ENCODE measurements at regions not wholly inside any gene's neighbourhood (a gene's known extent, or its start where the extent isn't known, plus 50 kb on each side); places are given as distances from the start of the nearest gene placed in this dataset.
"Not testable (repeated sequence)": the region's sequence is repeated elsewhere in the genome, so short reads cannot be mapped to it uniquely, and the experiment has no call there.

- Mint-ChIP-seq H3K36me3 (no peaks in the 10 kb centered on the region), H3K27me3 (no peaks in the 10 kb centered on the region), H3K9me3 (peaks cover 0 to 6% (median 2%) of the 10 kb centered on the region in 8 donors), H3K4me1 (no peaks in the 10 kb centered on the region), H3K4me3 (no peak overlapping the region), H3K27ac (no peak overlapping the region)
- ChIA-PET POLR2A (ENCODE audit: partially characterized antibody) (no interaction called here), CTCF (ENCODE audit: partially characterized antibody) (no interaction called here)
- Histone ChIP-seq H3K36me3 (ENCODE audit: insufficient read depth, low read length) (no peaks in the 10 kb centered on the region), H3K4me3 (ENCODE audit: low read length in 2 of 2) (no peak overlapping the region), H3K27me3 (ENCODE audit: insufficient read depth, low read length) (no peaks in the 10 kb centered on the region), H3K27ac (ENCODE audit: low read depth, low read length) (no peak overlapping the region), H3K9me3 (ENCODE audit: control insufficient read depth in 1 of 2, low read length in 2 of 2) (no peaks in the 10 kb centered on the region), H3K4me1 (ENCODE audit: insufficient read depth, low read length) (no peaks in the 10 kb centered on the region)
- DNase-seq = no peak
- intact Hi-C loops (cut with micrococcal nuclease) = no loop called here
These were observed 58.6 kb upstream of the SHISA6 start for GRCh38 chr17:11182430-11182829.

DNA sequence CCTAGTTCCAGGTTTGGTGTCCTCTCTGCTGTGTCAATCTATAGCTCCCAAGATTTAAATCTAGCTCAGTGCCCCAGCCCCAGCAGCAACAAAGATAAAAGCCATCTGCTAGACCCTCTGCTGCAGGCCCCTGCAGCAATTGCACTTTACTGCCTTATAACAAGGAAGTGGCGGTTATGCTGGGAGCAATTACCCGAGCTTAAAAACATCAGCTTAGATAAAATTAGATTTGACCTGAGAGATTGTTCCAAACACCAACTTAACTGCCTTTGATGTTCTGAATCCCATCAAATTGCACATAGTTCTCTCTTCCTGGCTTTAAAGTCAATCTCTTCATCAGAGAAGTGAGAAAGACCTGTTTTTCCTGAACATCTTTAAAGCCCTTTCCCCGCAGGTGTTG lies 62.4 kb upstream of the SHISA6 start:
- peaks cover 0 to 8% (median 2%) of the 10 kb centered on the region in 8 donors for H3K9me3 Mint-ChIP-seq
- no peaks in the 10 kb centered on the region for H3K4me1 Mint-ChIP-seq

GRCh38 chr17:11177340-11177739 lies 63.7 kb upstream of the SHISA6 start:
- intact Hi-C loops (cut with micrococcal nuclease) = no loop called here
- H3K27me3 Mint-ChIP-seq = no peaks in the 10 kb centered on the region
- no peaks in the 10 kb centered on the region for H3K4me1 Mint-ChIP-seq
- H3K27me3 ChIP-seq (ENCODE audit: insufficient read depth, low read length) = no peaks in the 10 kb centered on the region
- no peak overlapping the region for H3K27ac Mint-ChIP-seq
- peaks cover 0 to 8% (median 4%) of the 10 kb centered on the region in 8 donors for H3K9me3 Mint-ChIP-seq
- H3K27ac ChIP-seq (ENCODE audit: low read depth, low read length) = no peak overlapping the region
- H3K4me3 ChIP-seq (ENCODE audit: low read length in 2 of 2) = no peak overlapping the region
- ChIA-PET POLR2A (ENCODE audit: partially characterized antibody) (no interaction called here), CTCF (ENCODE audit: partially characterized antibody) (no interaction called here)
- H3K4me3 Mint-ChIP-seq = no peak overlapping the region
- DNase-seq = no peak
- H3K4me1 ChIP-seq (ENCODE audit: insufficient read depth, low read length) = no peaks in the 10 kb centered on the region
- H3K9me3 ChIP-seq (ENCODE audit: control insufficient read depth in 1 of 2, low read length in 2 of 2) = no peaks in the 10 kb centered on the region
- H3K36me3 Mint-ChIP-seq = no peaks in the 10 kb centered on the region
- no peaks in the 10 kb centered on the region for H3K36me3 ChIP-seq (ENCODE audit: insufficient read depth, low read length)

More for the DNA sequence above, 62.4 kb upstream of the SHISA6 start:
- no peak overlapping the region for H3K27ac ChIP-seq (ENCODE audit: low read depth, low read length)
- no peak for DNase-seq
- no peaks in the 10 kb centered on the region for H3K27me3 Mint-ChIP-seq
- no peaks in the 10 kb centered on the region for H3K27me3 ChIP-seq (ENCODE audit: insufficient read depth, low read length)
- no peak overlapping the region for H3K4me3 ChIP-seq (ENCODE audit: low read length in 2 of 2)
- POLR2A ChIA-PET (ENCODE audit: partially characterized antibody) = no interaction called here
- intact Hi-C loops (cut with micrococcal nuclease) = no loop called here
- H3K9me3 ChIP-seq (ENCODE audit: control insufficient read depth in 1 of 2, low read length in 2 of 2) = no peaks in the 10 kb centered on the region
- no peak overlapping the region for H3K4me3 Mint-ChIP-seq
- CTCF ChIA-PET (ENCODE audit: partially characterized antibody) = no interaction called here
- H3K36me3 Mint-ChIP-seq = no peaks in the 10 kb centered on the region
- H3K36me3 ChIP-seq (ENCODE audit: insufficient read depth, low read length) = no peaks in the 10 kb centered on the region
- no peaks in the 10 kb centered on the region for H3K4me1 ChIP-seq (ENCODE audit: insufficient read depth, low read length)
- no peak overlapping the region for H3K27ac Mint-ChIP-seq

- no peaks in the 10 kb centered on the region for H3K4me1 ChIP-seq (ENCODE audit: insufficient read depth, low read length)
- H3K27me3 Mint-ChIP-seq = no peaks in the 10 kb centered on the region
These were observed 64.5 kb upstream of the SHISA6 start for GRCh38 chr17:11176549-11176948.

GRCh38 chr17:11170881-11171280 lies 70.1 kb upstream of the SHISA6 start:
- Mint-ChIP-seq H3K4me3 (no peak overlapping the region), H3K4me1 (no peaks in the 10 kb centered on the region), H3K36me3 (no peaks in the 10 kb centered on the region), H3K27ac (no peak overlapping the region), H3K9me3 (peaks cover 0 to 14% (median 5%) of the 10 kb centered on the region in 8 donors), H3K27me3 (no peaks in the 10 kb centered on the region)
- Histone ChIP-seq H3K4me3 (ENCODE audit: low read length in 2 of 2) (no peak overlapping the region), H3K27me3 (ENCODE audit: insufficient read depth, low read length) (no peaks in the 10 kb centered on the region), H3K27ac (ENCODE audit: low read depth, low read length) (no peak overlapping the region), H3K9me3 (ENCODE audit: control insufficient read depth in 1 of 2, low read length in 2 of 2) (no peaks in the 10 kb centered on the region), H3K36me3 (ENCODE audit: insufficient read depth, low read length) (no peaks in the 10 kb centered on the region), H3K4me1 (ENCODE audit: insufficient read depth, low read length) (no peaks in the 10 kb centered on the region)
- intact Hi-C loops (cut with micrococcal nuclease) = no loop called here
- ChIA-PET POLR2A (ENCODE audit: partially characterized antibody) (no interaction called here), CTCF (ENCODE audit: partially characterized antibody) (no interaction called here)
- DNase-seq = no peak

More at GRCh38 chr17:11176549-11176948, 64.5 kb upstream of the SHISA6 start:
- no peak for DNase-seq
- POLR2A ChIA-PET (ENCODE audit: partially characterized antibody) = no interaction called here
- no peaks in the 10 kb centered on the region for H3K4me1 Mint-ChIP-seq
- peaks cover 0 to 12% (median 1%) of the 10 kb centered on the region in 8 donors for H3K9me3 Mint-ChIP-seq
- no peak overlapping the region for H3K4me3 Mint-ChIP-seq
- Histone ChIP-seq H3K9me3 (ENCODE audit: control insufficient read depth in 1 of 2, low read length in 2 of 2) (no peaks in the 10 kb centered on the region), H3K27ac (ENCODE audit: low read depth, low read length) (no peak overlapping the region), H3K4me3 (ENCODE audit: low read length in 2 of 2) (no peak overlapping the region), H3K27me3 (ENCODE audit: insufficient read depth, low read length) (no peaks in the 10 kb centered on the region), H3K36me3 (ENCODE audit: insufficient read depth, low read length) (no peaks in the 10 kb centered on the region)
- no peak overlapping the region for H3K27ac Mint-ChIP-seq
- CTCF ChIA-PET (ENCODE audit: partially characterized antibody) = no interaction called here
- intact Hi-C loops (cut with micrococcal nuclease) = no loop called here
- no peaks in the 10 kb centered on the region for H3K36me3 Mint-ChIP-seq

DNA sequence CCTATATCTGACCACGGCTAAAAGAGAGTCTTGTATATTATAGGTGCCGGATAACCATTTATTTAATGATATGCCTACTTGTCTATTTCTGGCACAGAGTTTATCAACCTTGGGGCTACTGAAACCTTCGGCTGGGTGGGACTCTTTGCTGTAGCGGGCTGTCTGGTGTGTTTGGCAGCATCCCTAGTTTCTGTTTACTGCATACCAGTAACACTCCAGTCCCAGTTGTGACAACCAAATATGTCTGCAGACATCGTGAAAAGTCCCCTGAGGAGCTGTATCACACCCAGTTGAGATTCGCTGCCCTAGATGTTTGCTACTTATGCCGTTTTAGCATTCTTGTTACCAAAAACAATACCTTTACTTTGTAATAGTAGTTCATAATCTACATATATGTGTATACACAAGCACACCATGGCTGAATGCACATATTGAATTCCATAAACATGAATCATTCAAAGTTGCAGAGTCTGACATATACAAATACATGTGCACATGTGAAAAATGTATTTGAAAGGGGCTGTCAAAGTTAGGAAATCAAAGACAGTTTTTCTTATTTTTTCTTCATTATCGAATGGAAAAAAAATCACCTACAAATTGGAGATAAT lies 89.1 kb upstream of the SHISA6 start:
- peaks cover 4 to 14% (median 8%) of the 10 kb centered on the region in 8 donors for H3K9me3 Mint-ChIP-seq
- intact Hi-C loops (cut with micrococcal nuclease) = no loop called here
- H3K4me1 ChIP-seq (ENCODE audit: insufficient read depth, low read length) = no peaks in the 10 kb centered on the region
- H3K4me3 Mint-ChIP-seq = no peak overlapping the region
- H3K4me1 Mint-ChIP-seq = no peaks in the 10 kb centered on the region
- H3K4me3 ChIP-seq (ENCODE audit: low read length in 2 of 2) = no peak overlapping the region
- DNase-seq = no peak
- no peaks in the 10 kb centered on the region for H3K36me3 Mint-ChIP-seq
- H3K27me3 ChIP-seq (ENCODE audit: insufficient read depth, low read length) = no peaks in the 10 kb centered on the region
- peaks cover 0 to 2% of the 10 kb centered on the region in 2 donors for H3K27me3 Mint-ChIP-seq
- H3K36me3 ChIP-seq (ENCODE audit: insufficient read depth, low read length) = no peaks in the 10 kb centered on the region
- ChIA-PET CTCF (ENCODE audit: partially characterized antibody) (no interaction called here), POLR2A (ENCODE audit: partially characterized antibody) (no interaction called here)
- no peak overlapping the region for H3K27ac Mint-ChIP-seq
- no peak overlapping the region for H3K27ac ChIP-seq (ENCODE audit: low read depth, low read length)
- H3K9me3 ChIP-seq (ENCODE audit: control insufficient read depth in 1 of 2, low read length in 2 of 2) = no peaks in the 10 kb centered on the region

DNA sequence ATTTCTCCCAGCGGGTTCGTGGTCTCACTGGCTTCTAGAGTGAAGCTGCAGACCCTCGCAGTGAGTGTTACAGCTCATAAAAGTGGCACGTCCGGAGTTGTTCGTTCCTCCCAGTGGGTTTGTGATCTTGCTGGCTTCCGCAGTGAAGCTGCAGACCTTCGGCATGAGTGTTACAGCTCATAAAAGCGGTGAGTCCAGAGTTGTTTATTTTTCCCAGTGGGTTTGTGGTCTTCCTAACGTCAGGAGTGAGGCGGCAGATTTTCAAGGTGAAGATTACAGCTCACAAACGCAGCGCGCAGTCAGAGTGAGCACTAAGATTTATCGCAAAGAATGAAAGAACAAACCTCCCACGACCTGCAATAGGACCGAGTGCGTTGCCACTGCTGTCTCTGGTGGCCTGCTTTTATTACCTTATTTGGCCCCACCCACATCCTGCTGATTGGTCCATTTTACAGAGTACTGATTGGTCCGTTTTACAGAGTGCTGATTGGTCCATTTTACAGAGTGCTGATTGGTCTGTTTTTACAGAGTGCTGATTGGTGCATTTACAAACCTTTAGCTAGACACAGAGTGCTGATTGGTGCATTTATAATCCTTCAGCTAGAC lies 90.0 kb upstream of the SHISA6 start:
- POLR2A ChIA-PET (ENCODE audit: partially characterized antibody); H3K27ac Mint-ChIP-seq; DNase-seq; H3K4me3 ChIP-seq (ENCODE audit: low read length in 2 of 2); H3K4me1 ChIP-seq (ENCODE audit: insufficient read depth, low read length); H3K9me3 ChIP-seq (ENCODE audit: control insufficient read depth in 1 of 2, low read length in 2 of 2); H3K36me3 ChIP-seq (ENCODE audit: insufficient read depth, low read length); H3K36me3 Mint-ChIP-seq; CTCF ChIA-PET (ENCODE audit: partially characterized antibody); H3K4me1 Mint-ChIP-seq; H3K27ac ChIP-seq (ENCODE audit: low read depth, low read length); H3K27me3 ChIP-seq (ENCODE audit: insufficient read depth, low read length); H3K4me3 Mint-ChIP-seq; H3K27me3 Mint-ChIP-seq; intact Hi-C loops (cut with micrococcal nuclease): not testable (repeated sequence)
- H3K9me3 Mint-ChIP-seq = peaks cover 4 to 12% (median 7%) of the 10 kb centered on the region in 8 donors

All from CD4-positive, alpha-beta memory T cell (primary cell).